ENCODE measurements at regions not wholly inside any gene's neighbourhood (a gene's known extent, or its start where the extent isn't known, plus 50 kb on each side); places are given as distances from the start of the nearest gene placed in this dataset.

DNA sequence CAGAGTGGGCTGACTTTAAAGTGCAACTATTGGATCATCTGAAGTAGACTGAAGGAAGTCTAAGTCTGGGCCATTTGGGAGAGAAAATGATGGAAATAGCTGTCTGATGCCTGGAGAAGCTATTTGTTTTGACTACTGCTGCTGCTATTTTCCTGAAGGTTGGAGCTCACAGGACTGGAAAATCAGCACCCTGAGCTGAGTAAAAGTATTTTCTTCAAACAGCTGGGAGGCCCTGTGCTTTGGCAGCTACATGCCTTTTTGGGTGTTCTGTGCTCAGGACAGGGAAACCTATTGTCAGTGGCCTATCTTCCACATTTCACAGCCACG is 302.6 kb downstream of the ENC1 start:
- TF ChIP-seq, protein P1, sequence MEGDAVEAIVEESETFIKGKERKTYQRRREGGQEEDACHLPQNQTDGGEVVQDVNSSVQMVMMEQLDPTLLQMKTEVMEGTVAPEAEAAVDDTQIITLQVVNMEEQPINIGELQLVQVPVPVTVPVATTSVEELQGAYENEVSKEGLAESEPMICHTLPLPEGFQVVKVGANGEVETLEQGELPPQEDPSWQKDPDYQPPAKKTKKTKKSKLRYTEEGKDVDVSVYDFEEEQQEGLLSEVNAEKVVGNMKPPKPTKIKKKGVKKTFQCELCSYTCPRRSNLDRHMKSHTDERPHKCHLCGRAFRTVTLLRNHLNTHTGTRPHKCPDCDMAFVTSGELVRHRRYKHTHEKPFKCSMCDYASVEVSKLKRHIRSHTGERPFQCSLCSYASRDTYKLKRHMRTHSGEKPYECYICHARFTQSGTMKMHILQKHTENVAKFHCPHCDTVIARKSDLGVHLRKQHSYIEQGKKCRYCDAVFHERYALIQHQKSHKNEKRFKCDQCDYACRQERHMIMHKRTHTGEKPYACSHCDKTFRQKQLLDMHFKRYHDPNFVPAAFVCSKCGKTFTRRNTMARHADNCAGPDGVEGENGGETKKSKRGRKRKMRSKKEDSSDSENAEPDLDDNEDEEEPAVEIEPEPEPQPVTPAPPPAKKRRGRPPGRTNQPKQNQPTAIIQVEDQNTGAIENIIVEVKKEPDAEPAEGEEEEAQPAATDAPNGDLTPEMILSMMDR (conservative IDR thresholded peaks at IDR 0.05; ENCODE audit: low read length): no peak
- TF ChIP-seq EZH2phosphoT487 (IDR thresholded peaks at IDR 0.05; ENCODE audit: borderline replicate concordance): no peak

Data from Loucy (cell line).